Common myeloid progenitor, CD34-positive (primary cell): ENCODE measurements at regions not wholly inside any gene's neighbourhood (a gene's known extent, or its start where the extent isn't known, plus 50 kb on each side); places are given as distances from the start of the nearest gene placed in this dataset.

Source experiments
- CTCF ChIA-PET: fragments of 350-600 bp; sonication (Branson Sonifier 250); formaldehyde crosslinking; loops from one replicate; lab custom pipeline; 2021; ENCODE audit warnings: antibody characterized with exemption; lab: Charles Lee
- POLR2A ChIA-PET: fragments of 350-600 bp; sonication (Branson Sonifier 250); formaldehyde crosslinking; loops from one replicate; lab custom pipeline; 2021; ENCODE audit warnings: antibody characterized with exemption; lab: Charles Lee
- DNase-seq, 3 donors: peaks; one replicate each; pipeline versions ENCODE4 v3.0.0 to v3.0.0-alpha.2; 2013
- H3K27ac ChIP-seq, 2 experiments: 1 replicate in 1 of 2; 2 replicates in 1 of 2; pipeline ENCODE4 v1.7.0; 2013; ENCODE audit warnings: inconsistent platforms in 2 of 2, low read length in 2 of 2, mild to moderate bottlenecking in 2 of 2, low read depth in 1 of 2, moderate library complexity in 1 of 2; ENCODE audit not compliant: severe bottlenecking in 2 of 2, insufficient read depth in 1 of 2, poor library complexity in 1 of 2
- H3K27me3 ChIP-seq, 5 experiments: replicated peaks in 2 of 5; 1 replicate in 3 of 5; 2 replicates in 2 of 5; pipeline versions ENCODE4 v1.6.1 to v1.7.0; 2013; ENCODE audit warnings: low read length in 4 of 5, mild to moderate bottlenecking in 2 of 5, moderate library complexity in 2 of 5, inconsistent platforms in 1 of 5; ENCODE audit not compliant: insufficient read depth in 5 of 5, control insufficient read depth in 4 of 5
- H3K36me3 ChIP-seq, 4 experiments: 1 replicate in 2 of 4; 2 replicates in 2 of 4; pipeline versions ENCODE4 v1.6.1 to v1.7.0; 2013; ENCODE audit warnings: low read length in 3 of 4, control low read depth in 1 of 4, mild to moderate bottlenecking in 1 of 4; ENCODE audit not compliant: control insufficient read depth in 4 of 4, insufficient read depth in 4 of 4
- H3K4me1 ChIP-seq, 4 experiments: 1 replicate in 3 of 4; 2 replicates in 1 of 4; pipeline versions ENCODE4 v1.6.1 to v1.7.1; 2013; ENCODE audit warnings: low read length in 3 of 4, mild to moderate bottlenecking in 3 of 4, control low read depth in 1 of 4, inconsistent platforms in 1 of 4, moderate library complexity in 1 of 4; ENCODE audit not compliant: control insufficient read depth in 4 of 4, insufficient read depth in 4 of 4; ENCODE audit errors: control extremely low read depth in 1 of 4
- H3K4me3 ChIP-seq, 7 experiments: 1 replicate in 4 of 7; 2 replicates in 3 of 7; pipeline versions ENCODE4 v1.5.1 to v1.7.0; 2013; ENCODE audit warnings: mild to moderate bottlenecking in 7 of 7, low read length in 6 of 7, moderate library complexity in 6 of 7, inconsistent platforms in 2 of 7, low read depth in 2 of 7, control low read depth in 1 of 7; ENCODE audit not compliant: insufficient read depth in 4 of 7, control insufficient read depth in 1 of 7; ENCODE audit errors: extremely low read depth in 1 of 7
- H3K9me3 ChIP-seq, 5 experiments: 1 replicate in 4 of 5; 2 replicates in 1 of 5; pipeline versions ENCODE4 v1.6.1 to v1.7.1; 2013; ENCODE audit warnings: low read length in 4 of 5, mild to moderate bottlenecking in 2 of 5, inconsistent platforms in 1 of 5, low read depth in 1 of 5, moderate library complexity in 1 of 5; ENCODE audit not compliant: control insufficient read depth in 4 of 5, insufficient read depth in 2 of 5; ENCODE audit errors: control extremely low read depth in 1 of 5
- WGBS: methylation state at CpG from one replicate; pipeline ENCODE4 v1.1.5; 2013; ENCODE audit not compliant: insufficient coverage; 5-methylcytosine and 5-hydroxymethylcytosine counted together

- ChIA-PET CTCF (no interaction called here), POLR2A (no interaction called here)
- no peaks in the 10 kb centered on the region for H3K9me3 ChIP-seq
- 80% methylated on average over 1 of the region's 6 CpGs for WGBS
- H3K36me3 ChIP-seq, result no peaks in the 10 kb centered on the region
- no peak overlapping the region for H3K27ac ChIP-seq
- DNase-seq, result no peak
- H3K27me3 ChIP-seq, result no peaks in the 10 kb centered on the region
- H3K4me3 ChIP-seq, result no peak overlapping the region
- H3K4me1 ChIP-seq, result peaks cover 0 to 9% (median 1%) of the 10 kb centered on the region in 4 experiments
These were observed 222.9 kb upstream of the PITRM1 start for GRCh38 chr10:3395458-3395861.

GRCh38 chr10:3395041-3395440, 222.5 kb upstream of the PITRM1 start:
- H3K27ac ChIP-seq, result no peak overlapping the region
- peaks cover 0 to 9% (median 1%) of the 10 kb centered on the region in 4 experiments for H3K4me1 ChIP-seq
- no peaks in the 10 kb centered on the region for H3K27me3 ChIP-seq
- POLR2A ChIA-PET, result no interaction called here
- WGBS, result 91% methylated on average over 3 of the region's 3 CpGs
- no peaks in the 10 kb centered on the region for H3K9me3 ChIP-seq
- no peaks in the 10 kb centered on the region for H3K36me3 ChIP-seq
- no peak overlapping the region for H3K4me3 ChIP-seq
- CTCF ChIA-PET, result no interaction called here
- DNase-seq, result no peak

GRCh38 chr10:3393958-3394357, 221.4 kb upstream of the PITRM1 start:
- ChIA-PET CTCF (interaction anchor here (0.7 to 1.3 kb wide), 2 partner anchors 8 to 31 kb away, joined by 3 read pairs; no protein-coding TSS in a partner anchor), POLR2A (no interaction called here)

GRCh38 chr10:3391657-3392056, 219.1 kb upstream of the PITRM1 start:
- WGBS, result no CpG with 5 or more reads among the region's 1 CpG
- no peaks in the 10 kb centered on the region for H3K9me3 ChIP-seq
- H3K27me3 ChIP-seq, result no peaks in the 10 kb centered on the region
- H3K27ac ChIP-seq, result no peak overlapping the region
- H3K4me1 ChIP-seq, result no peaks in the 10 kb centered on the region
- CTCF ChIA-PET, result no interaction called here
- H3K36me3 ChIP-seq, result no peaks in the 10 kb centered on the region
- no peak for DNase-seq
- POLR2A ChIA-PET, result no interaction called here
- H3K4me3 ChIP-seq, result no peak overlapping the region

More at GRCh38 chr10:3393958-3394357, 221.4 kb upstream of the PITRM1 start:
- H3K9me3 ChIP-seq, result no peaks in the 10 kb centered on the region
- H3K36me3 ChIP-seq, result no peaks in the 10 kb centered on the region
- no peak for DNase-seq
- no CpG with 5 or more reads among the region's 2 CpGs for WGBS
- no peaks in the 10 kb centered on the region for H3K27me3 ChIP-seq
- peaks cover 0 to 1% (median 0%) of the 10 kb centered on the region in 4 experiments for H3K4me1 ChIP-seq
- no peak overlapping the region for H3K4me3 ChIP-seq
- H3K27ac ChIP-seq, result no peak overlapping the region

- ChIA-PET POLR2A (no interaction called here), CTCF (no interaction called here)
- WGBS, result 100% methylated on average over 3 of the region's 10 CpGs
- no peaks in the 10 kb centered on the region for H3K27me3 ChIP-seq
- H3K4me1 ChIP-seq, result no peaks in the 10 kb centered on the region
- H3K4me3 ChIP-seq, result no peak overlapping the region
- H3K9me3 ChIP-seq, result peaks cover 2 to 12% (median 7%) of the 10 kb centered on the region in 5 experiments
- no peak for DNase-seq
- H3K27ac ChIP-seq, result no peak overlapping the region
- no peaks in the 10 kb centered on the region for H3K36me3 ChIP-seq
These were observed 216.5 kb upstream of the PITRM1 start for GRCh38 chr10:3389130-3389529.

GRCh38 chr10:3385487-3385886, 212.9 kb upstream of the PITRM1 start:
- Histone ChIP-seq H3K4me1 (no peaks in the 10 kb centered on the region), H3K4me3 (no peak overlapping the region), H3K27ac (no peak overlapping the region), H3K36me3 (no peaks in the 10 kb centered on the region), H3K9me3 (peaks cover 2 to 12% (median 9%) of the 10 kb centered on the region in 5 experiments), H3K27me3 (no peaks in the 10 kb centered on the region)
- ChIA-PET CTCF (no interaction called here), POLR2A (no interaction called here)
- no peak for DNase-seq
- WGBS, result 100% methylated on average over 1 of the region's 2 CpGs

GRCh38 chr10:3382092-3382491, 209.5 kb upstream of the PITRM1 start:
- no peak for DNase-seq
- no peaks in the 10 kb centered on the region for H3K4me1 ChIP-seq
- H3K27me3 ChIP-seq, result no peaks in the 10 kb centered on the region
- H3K36me3 ChIP-seq, result no peaks in the 10 kb centered on the region
- no peak overlapping the region for H3K27ac ChIP-seq
- POLR2A ChIA-PET, result no interaction called here
- CTCF ChIA-PET, result no interaction called here
- 84% methylated on average over 2 of the region's 2 CpGs for WGBS
- H3K9me3 ChIP-seq, result peaks cover 2 to 23% (median 13%) of the 10 kb centered on the region in 5 experiments
- no peak overlapping the region for H3K4me3 ChIP-seq
